ENCODE measurements at regions not wholly inside any gene's neighbourhood (a gene's known extent, or its start where the extent isn't known, plus 50 kb on each side); places are given as distances from the start of the nearest gene placed in this dataset.

GRCh38 chr9:31582071-31582470 lies 802.4 kb upstream of the ACO1 start:
- TF ChIP-seq, protein P1, sequence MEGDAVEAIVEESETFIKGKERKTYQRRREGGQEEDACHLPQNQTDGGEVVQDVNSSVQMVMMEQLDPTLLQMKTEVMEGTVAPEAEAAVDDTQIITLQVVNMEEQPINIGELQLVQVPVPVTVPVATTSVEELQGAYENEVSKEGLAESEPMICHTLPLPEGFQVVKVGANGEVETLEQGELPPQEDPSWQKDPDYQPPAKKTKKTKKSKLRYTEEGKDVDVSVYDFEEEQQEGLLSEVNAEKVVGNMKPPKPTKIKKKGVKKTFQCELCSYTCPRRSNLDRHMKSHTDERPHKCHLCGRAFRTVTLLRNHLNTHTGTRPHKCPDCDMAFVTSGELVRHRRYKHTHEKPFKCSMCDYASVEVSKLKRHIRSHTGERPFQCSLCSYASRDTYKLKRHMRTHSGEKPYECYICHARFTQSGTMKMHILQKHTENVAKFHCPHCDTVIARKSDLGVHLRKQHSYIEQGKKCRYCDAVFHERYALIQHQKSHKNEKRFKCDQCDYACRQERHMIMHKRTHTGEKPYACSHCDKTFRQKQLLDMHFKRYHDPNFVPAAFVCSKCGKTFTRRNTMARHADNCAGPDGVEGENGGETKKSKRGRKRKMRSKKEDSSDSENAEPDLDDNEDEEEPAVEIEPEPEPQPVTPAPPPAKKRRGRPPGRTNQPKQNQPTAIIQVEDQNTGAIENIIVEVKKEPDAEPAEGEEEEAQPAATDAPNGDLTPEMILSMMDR (IDR thresholded peaks at IDR 0.05) = no peak
- TF ChIP-seq POLR2AphosphoS5 (IDR thresholded peaks at IDR 0.05; ENCODE audit: low read depth, low read length) (no peak), SIN3A (IDR thresholded peaks at IDR 0.05; ENCODE audit: borderline replicate concordance, insufficient read depth, low read depth, low read length) (no peak), TCF7L2 (IDR thresholded peaks at IDR 0.05; ENCODE audit: low read depth, low read length) (no peak)
- TF ChIP-seq, protein P2, sequence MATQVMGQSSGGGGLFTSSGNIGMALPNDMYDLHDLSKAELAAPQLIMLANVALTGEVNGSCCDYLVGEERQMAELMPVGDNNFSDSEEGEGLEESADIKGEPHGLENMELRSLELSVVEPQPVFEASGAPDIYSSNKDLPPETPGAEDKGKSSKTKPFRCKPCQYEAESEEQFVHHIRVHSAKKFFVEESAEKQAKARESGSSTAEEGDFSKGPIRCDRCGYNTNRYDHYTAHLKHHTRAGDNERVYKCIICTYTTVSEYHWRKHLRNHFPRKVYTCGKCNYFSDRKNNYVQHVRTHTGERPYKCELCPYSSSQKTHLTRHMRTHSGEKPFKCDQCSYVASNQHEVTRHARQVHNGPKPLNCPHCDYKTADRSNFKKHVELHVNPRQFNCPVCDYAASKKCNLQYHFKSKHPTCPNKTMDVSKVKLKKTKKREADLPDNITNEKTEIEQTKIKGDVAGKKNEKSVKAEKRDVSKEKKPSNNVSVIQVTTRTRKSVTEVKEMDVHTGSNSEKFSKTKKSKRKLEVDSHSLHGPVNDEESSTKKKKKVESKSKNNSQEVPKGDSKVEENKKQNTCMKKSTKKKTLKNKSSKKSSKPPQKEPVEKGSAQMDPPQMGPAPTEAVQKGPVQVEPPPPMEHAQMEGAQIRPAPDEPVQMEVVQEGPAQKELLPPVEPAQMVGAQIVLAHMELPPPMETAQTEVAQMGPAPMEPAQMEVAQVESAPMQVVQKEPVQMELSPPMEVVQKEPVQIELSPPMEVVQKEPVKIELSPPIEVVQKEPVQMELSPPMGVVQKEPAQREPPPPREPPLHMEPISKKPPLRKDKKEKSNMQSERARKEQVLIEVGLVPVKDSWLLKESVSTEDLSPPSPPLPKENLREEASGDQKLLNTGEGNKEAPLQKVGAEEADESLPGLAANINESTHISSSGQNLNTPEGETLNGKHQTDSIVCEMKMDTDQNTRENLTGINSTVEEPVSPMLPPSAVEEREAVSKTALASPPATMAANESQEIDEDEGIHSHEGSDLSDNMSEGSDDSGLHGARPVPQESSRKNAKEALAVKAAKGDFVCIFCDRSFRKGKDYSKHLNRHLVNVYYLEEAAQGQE (IDR thresholded peaks at IDR 0.05; ENCODE audit: insufficient read depth in 1 of 2, low read depth in 2 of 2, low read length in 1 of 2) = no peak
